ENCODE measurements at regions not wholly inside any gene's neighbourhood (a gene's known extent, or its start where the extent isn't known, plus 50 kb on each side); places are given as distances from the start of the nearest gene placed in this dataset.

GRCh38 chr16:35485915-35486314, 2026.5 kb downstream of the TP53TG3F start:
- TF ChIP-seq EZH2 (IDR thresholded peaks at IDR 0.05; ENCODE audit: borderline replicate concordance, insufficient read depth, low read depth, low read length, poor library complexity, severe bottlenecking) (no peak), CTCF (IDR thresholded peaks at IDR 0.05) (no peak)

Measured in B cell (primary cell).